ENCODE measurements at regions not wholly inside any gene's neighbourhood (a gene's known extent, or its start where the extent isn't known, plus 50 kb on each side); places are given as distances from the start of the nearest gene placed in this dataset.

DNA sequence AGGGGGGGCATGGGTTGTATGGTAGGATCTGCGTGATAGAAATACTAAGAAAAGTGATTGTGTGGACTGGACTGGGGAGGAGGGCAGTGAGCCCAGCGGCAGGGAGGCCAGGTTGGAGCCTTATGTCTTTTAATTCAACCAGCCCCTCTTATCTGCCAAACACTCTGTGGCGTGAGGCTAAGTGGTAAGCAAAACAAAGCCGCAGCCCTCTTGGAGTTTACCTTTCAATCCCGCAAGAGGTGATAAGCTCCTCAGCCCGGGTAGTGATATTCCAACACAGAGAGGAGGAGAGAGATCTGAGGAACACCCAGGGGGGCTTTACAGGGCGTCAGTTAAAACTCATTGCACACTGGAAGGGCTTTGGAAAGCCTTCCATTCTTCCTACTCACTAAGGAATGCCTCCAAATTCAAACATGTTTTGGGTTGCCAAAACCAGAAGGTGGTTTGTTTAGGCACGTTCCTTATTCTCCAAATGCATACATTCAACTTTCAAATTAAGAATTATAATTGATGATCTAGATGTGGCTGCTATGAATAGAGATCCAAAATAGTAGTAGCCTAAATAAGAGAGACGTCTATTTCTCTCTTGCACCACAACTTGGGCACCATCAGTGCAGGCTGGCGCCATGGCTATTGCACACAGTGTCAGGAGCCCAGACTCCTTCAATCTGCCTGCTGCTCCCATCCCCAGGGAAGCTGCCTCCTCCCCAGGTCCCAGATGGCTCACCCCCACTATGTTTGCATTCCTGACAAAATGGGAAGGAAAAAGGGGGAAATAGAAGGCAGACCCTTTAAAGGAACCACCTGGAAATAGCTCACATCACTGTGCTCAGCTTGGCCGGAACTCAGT is 75.1 kb upstream of the FSTL4 start:
- no peak overlapping the region for H2AK5ac ChIP-seq (ENCODE audit: insufficient read length, low read length)
- H4K20me1 ChIP-seq (ENCODE audit: control insufficient read depth, insufficient read depth, insufficient read length) = peaks cover 3% of the 10 kb centered on the region
- Mint-ChIP-seq H3K4me3 (no peak overlapping the region), H3K36me3 (ENCODE audit: insufficient read depth in 1 of 3, low read depth in 3 of 3) (no peaks in the 10 kb centered on the region; a peak in 1 of 7 replicates), H3K9me3 (no peaks in the 10 kb centered on the region), H3K27me3 (ENCODE audit: low read depth) (peaks cover 6% of the 10 kb centered on the region; the same call in 1 of the 2 replicates), H3K27ac (no peak overlapping the region), H3K4me1 (peaks cover 0 to 8% of the 10 kb centered on the region in 2 experiments)
- no peak overlapping the region for H4K8ac ChIP-seq (replicated peaks; ENCODE audit: insufficient read length, low read depth, low read length)
- H2BK120ac ChIP-seq (ENCODE audit: low read depth, low read length, poor library complexity, severe bottlenecking) = no peak overlapping the region
- H3K4ac ChIP-seq (ENCODE audit: low read depth, low read length) = no peak overlapping the region
- no peak overlapping the region for H3K9ac ChIP-seq (ENCODE audit: extremely low read depth, insufficient read length, low read length)
- no peak overlapping the region for H4K91ac ChIP-seq (ENCODE audit: insufficient read length, low read depth, low read length)
- DNase-seq = no peak
- TF ChIP-seq, protein P1, sequence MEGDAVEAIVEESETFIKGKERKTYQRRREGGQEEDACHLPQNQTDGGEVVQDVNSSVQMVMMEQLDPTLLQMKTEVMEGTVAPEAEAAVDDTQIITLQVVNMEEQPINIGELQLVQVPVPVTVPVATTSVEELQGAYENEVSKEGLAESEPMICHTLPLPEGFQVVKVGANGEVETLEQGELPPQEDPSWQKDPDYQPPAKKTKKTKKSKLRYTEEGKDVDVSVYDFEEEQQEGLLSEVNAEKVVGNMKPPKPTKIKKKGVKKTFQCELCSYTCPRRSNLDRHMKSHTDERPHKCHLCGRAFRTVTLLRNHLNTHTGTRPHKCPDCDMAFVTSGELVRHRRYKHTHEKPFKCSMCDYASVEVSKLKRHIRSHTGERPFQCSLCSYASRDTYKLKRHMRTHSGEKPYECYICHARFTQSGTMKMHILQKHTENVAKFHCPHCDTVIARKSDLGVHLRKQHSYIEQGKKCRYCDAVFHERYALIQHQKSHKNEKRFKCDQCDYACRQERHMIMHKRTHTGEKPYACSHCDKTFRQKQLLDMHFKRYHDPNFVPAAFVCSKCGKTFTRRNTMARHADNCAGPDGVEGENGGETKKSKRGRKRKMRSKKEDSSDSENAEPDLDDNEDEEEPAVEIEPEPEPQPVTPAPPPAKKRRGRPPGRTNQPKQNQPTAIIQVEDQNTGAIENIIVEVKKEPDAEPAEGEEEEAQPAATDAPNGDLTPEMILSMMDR (conservative IDR thresholded peaks at IDR 0.05) = no peak
- no peak overlapping the region for H3K23ac ChIP-seq (ENCODE audit: insufficient read length, low read depth, low read length)
- no peak overlapping the region for H4K5ac ChIP-seq (ENCODE audit: insufficient read length, low read depth, low read length)
- H3K79me1 ChIP-seq (ENCODE audit: insufficient read depth, low read depth, low read length, poor library complexity, severe bottlenecking) = no peaks in the 10 kb centered on the region
- no peak overlapping the region for H3K14ac ChIP-seq (ENCODE audit: insufficient read depth, low read length)
- no peak overlapping the region for H2BK20ac ChIP-seq (ENCODE audit: low read depth, low read length, poor library complexity, severe bottlenecking)
- WGBS (ENCODE audit: extremely low coverage, insufficient read length, low lambda C conversion rate) = no CpG with 5 or more reads among the region's 11 CpGs
- no peaks in the 10 kb centered on the region for H3K23me2 ChIP-seq (ENCODE audit: insufficient read length, low read depth, low read length, poor library complexity, severe bottlenecking)
- H3K4me1 ChIP-seq (ENCODE audit: insufficient read depth, low read length) = no peaks in the 10 kb centered on the region
- no peak overlapping the region for H3K56ac ChIP-seq (ENCODE audit: insufficient read length, low read depth, low read length)
- H3K9me3 ChIP-seq (ENCODE audit: control insufficient read depth, low read depth, low read length) = no peaks in the 10 kb centered on the region
- H3K27ac ChIP-seq (ENCODE audit: insufficient read length, low read depth, low read length) = no peak overlapping the region
- H3K18ac ChIP-seq (ENCODE audit: insufficient read length, low read depth, low read length) = no peak overlapping the region
- no peak overlapping the region for H2BK15ac ChIP-seq (ENCODE audit: low read depth, low read length)
- no peak overlapping the region for H3T11ph ChIP-seq (ENCODE audit: low read length)
- H3K4me2 ChIP-seq (ENCODE audit: insufficient read depth, insufficient read length, low read length) = no peak overlapping the region
- H2BK5ac ChIP-seq (ENCODE audit: insufficient read length, low read length) = no peak overlapping the region
- no peak overlapping the region for H2BK12ac ChIP-seq (ENCODE audit: insufficient read length, low read depth, low read length)
- no peaks in the 10 kb centered on the region for H3K79me2 ChIP-seq (ENCODE audit: insufficient read depth, low read length)
- H3K27me3 ChIP-seq (ENCODE audit: insufficient read depth, low read length) = no peaks in the 10 kb centered on the region
- no peak overlapping the region for H2AFZ ChIP-seq (ENCODE audit: low read length)
